Parathyroid adenoma (tissue), 2 donors: ENCODE measurements at regions not wholly inside any gene's neighbourhood (a gene's known extent, or its start where the extent isn't known, plus 50 kb on each side); places are given as distances from the start of the nearest gene placed in this dataset.

Experiments
- H2AFZ ChIP-seq: fragments of 300-600 bp; sonication (generic); one replicate; pipeline ENCODE4 v1.7.0; 2017; ENCODE audit warnings: antibody characterized with exemption, mild to moderate bottlenecking
- H3K27ac ChIP-seq: fragments of 300-600 bp; sonication (generic); one replicate; pipeline ENCODE4 v1.7.0; 2017
- H3K27me3 ChIP-seq: fragments of 300-600 bp; sonication (generic); one replicate; pipeline ENCODE4 v1.7.0; 2017; ENCODE audit warnings: low read length; ENCODE audit not compliant: control insufficient read depth, insufficient read depth
- H3K36me3 ChIP-seq: fragments of 300-600 bp; sonication (generic); one replicate; pipeline ENCODE4 v1.7.0; 2017; ENCODE audit warnings: low read length; ENCODE audit not compliant: control insufficient read depth, insufficient read depth
- H3K4me1 ChIP-seq: fragments of 300-600 bp; sonication (generic); one replicate; pipeline ENCODE4 v1.7.0; 2017; ENCODE audit warnings: control low read depth
- H3K4me2 ChIP-seq: fragments of 300-600 bp; sonication (generic); one replicate; pipeline ENCODE4 v1.7.0; 2017; ENCODE audit warnings: low read length
- H3K4me3 ChIP-seq: fragments of 300-600 bp; sonication (generic); one replicate; pipeline ENCODE4 v1.7.0; 2017; ENCODE audit warnings: low read depth, low read length
- H3K79me2 ChIP-seq: fragments of 300-600 bp; sonication (generic); one replicate; pipeline ENCODE4 v1.7.0; 2017; ENCODE audit warnings: control low read depth
- H3K9ac ChIP-seq: fragments of 300-600 bp; sonication (generic); one replicate; pipeline ENCODE4 v1.7.0; 2017; ENCODE audit warnings: mild to moderate bottlenecking
- H3K9me3 ChIP-seq: fragments of 300-600 bp; sonication (generic); one replicate; pipeline ENCODE4 v1.7.0; 2017; ENCODE audit warnings: low read length; ENCODE audit not compliant: control insufficient read depth
- CTCF ChIP-seq: fragments of 300-600 bp; sonication (generic); IDR thresholded peaks from one replicate; pipeline ENCODE4 v1.7.0; 2017; ENCODE audit warnings: antibody characterized with exemption, mild to moderate bottlenecking
- donor health status: primary hyperparathyroidism.

DNA sequence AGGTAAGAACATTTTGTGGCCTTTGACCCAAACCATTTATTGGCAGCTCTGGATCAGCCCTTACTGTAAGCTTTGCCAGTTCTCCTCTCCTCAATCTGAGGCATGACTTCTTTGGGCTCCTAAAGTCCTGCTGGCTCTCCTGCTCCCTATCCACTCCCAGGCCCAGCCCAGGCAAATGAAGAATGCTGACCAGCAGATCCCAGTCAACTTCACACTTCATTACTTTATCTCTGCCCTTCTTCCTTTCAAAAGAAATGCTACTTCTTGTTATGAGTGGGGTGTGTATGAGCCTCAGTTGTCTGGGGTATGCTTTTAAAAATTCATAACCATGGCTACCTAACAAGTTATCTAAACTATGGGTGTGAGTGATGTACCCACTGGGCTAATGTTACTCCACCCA is 479.6 kb downstream of the ACTL7B start:
- Histone ChIP-seq H3K9me3 (no peaks in the 10 kb centered on the region), H3K27me3 (no peaks in the 10 kb centered on the region), H3K36me3 (no peaks in the 10 kb centered on the region), H3K79me2 (no peaks in the 10 kb centered on the region), H3K27ac (no peak overlapping the region), H3K4me2 (no peak overlapping the region), H2AFZ (no peak overlapping the region), H3K4me3 (no peak overlapping the region), H3K4me1 (no peaks in the 10 kb centered on the region), H3K9ac (no peak overlapping the region)
- TF ChIP-seq CTCF, result no peak

DNA sequence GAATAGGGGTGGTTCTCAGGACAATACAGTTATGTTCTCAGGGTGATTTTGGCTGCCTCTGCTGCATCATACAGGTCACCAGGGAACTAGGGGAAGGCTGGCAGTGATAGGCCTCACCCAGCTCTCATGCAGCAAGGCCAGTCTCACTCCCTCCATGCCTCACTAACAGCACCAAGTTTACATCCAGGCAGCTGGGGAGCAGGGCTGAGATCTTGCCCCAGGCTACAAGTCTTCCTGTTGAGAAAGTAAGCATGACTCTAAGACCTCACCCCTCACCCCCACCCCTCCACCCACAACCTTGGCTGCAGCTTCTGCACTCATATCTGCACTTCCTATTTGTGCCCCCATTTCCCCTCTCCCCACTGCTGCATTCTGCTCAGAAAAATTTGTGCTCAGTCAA is 481.2 kb downstream of the ACTL7B start:
- no peak for TF ChIP-seq CTCF
- Histone ChIP-seq H3K4me1 (no peaks in the 10 kb centered on the region), H3K4me3 (no peak overlapping the region), H3K27ac (no peak overlapping the region), H3K9me3 (no peaks in the 10 kb centered on the region), H3K27me3 (no peaks in the 10 kb centered on the region), H3K36me3 (no peaks in the 10 kb centered on the region), H3K4me2 (no peak overlapping the region), H2AFZ (no peak overlapping the region), H3K79me2 (no peaks in the 10 kb centered on the region), H3K9ac (no peak overlapping the region)

DNA sequence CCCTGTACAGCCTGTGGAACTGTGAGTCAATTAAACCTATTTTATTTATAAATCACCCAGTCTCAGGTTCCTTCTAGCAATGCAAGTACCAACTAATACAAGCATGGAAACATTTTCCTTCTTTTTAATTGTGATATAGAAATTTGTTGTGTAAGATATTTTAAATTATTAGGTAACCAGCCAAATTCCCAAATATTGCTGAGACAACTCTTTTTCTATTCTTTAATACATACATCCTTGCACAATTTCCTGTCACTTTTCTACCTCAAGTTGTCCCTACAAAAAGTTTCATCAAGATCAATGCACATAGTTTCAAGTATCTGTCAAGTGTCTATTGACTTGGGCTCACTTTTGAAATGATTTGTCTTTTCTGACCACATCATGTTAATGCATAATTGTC is 488.6 kb downstream of the ACTL7B start:
- no peak overlapping the region for H3K27ac ChIP-seq
- H3K36me3 ChIP-seq, result no peaks in the 10 kb centered on the region
- H3K27me3 ChIP-seq, result no peaks in the 10 kb centered on the region
- no peak overlapping the region for H3K4me2 ChIP-seq
- no peaks in the 10 kb centered on the region for H3K4me1 ChIP-seq
- no peak overlapping the region for H3K4me3 ChIP-seq
- H3K9me3 ChIP-seq, result no peaks in the 10 kb centered on the region
- H3K79me2 ChIP-seq, result no peaks in the 10 kb centered on the region
- no peak for TF ChIP-seq CTCF
- no peak overlapping the region for H2AFZ ChIP-seq
- no peak overlapping the region for H3K9ac ChIP-seq

- no peak overlapping the region for H3K27ac ChIP-seq
Observed at GRCh38 chr9:108363311-108363710, 492.5 kb downstream of the ACTL7B start.

More at GRCh38 chr9:108363311-108363710, 492.5 kb downstream of the ACTL7B start:
- Histone ChIP-seq H3K27me3 (no peaks in the 10 kb centered on the region), H3K9ac (no peak overlapping the region), H3K36me3 (no peaks in the 10 kb centered on the region), H3K4me3 (no peak overlapping the region), H3K9me3 (no peaks in the 10 kb centered on the region), H3K79me2 (no peaks in the 10 kb centered on the region), H2AFZ (no peak overlapping the region), H3K4me2 (no peak overlapping the region), H3K4me1 (no peaks in the 10 kb centered on the region)
- TF ChIP-seq CTCF, result no peak
